ENCODE measurements at regions not wholly inside any gene's neighbourhood (a gene's known extent, or its start where the extent isn't known, plus 50 kb on each side); places are given as distances from the start of the nearest gene placed in this dataset.

GRCh38 chr3:72153477-72154314, 368.7 kb upstream of the PROK2 start:
- Histone ChIP-seq H3K27ac (no peak overlapping the region), H3K9me3 (no peaks in the 10 kb centered on the region), H3K4me1 (peaks cover 0 to 9% of the 10 kb centered on the region in 2 donors), H3K36me3 (no peaks in the 10 kb centered on the region), H3K27me3 (no peaks in the 10 kb centered on the region), H3K4me3 (peak overlapping the region in 1 of 4 donors; percentile 41)
- in situ Hi-C loops (cut with MboI; ENCODE audit: low sequenced_read_pairs in 4 of 4) (no loop called here), intact Hi-C loops (cut with DNase I; ENCODE audit: low total_unique reads) (no loop called here)
- DNase-seq (no peak), ATAC-seq (no peak)
- no peak for TF ChIP-seq POLR2A (IDR thresholded peaks at IDR 0.05)
- no peak for TF ChIP-seq CTCF (IDR thresholded peaks at IDR 0.05 in 4 of 5, conservative IDR thresholded peaks at IDR 0.05 in 1 of 5)

- no peak for TF ChIP-seq CTCF (IDR thresholded peaks at IDR 0.05 in 4 of 5, conservative IDR thresholded peaks at IDR 0.05 in 1 of 5)
- TF ChIP-seq POLR2A (IDR thresholded peaks at IDR 0.05), result no peak
- peak overlapping the region; percentile 2 to 27 (median 10) for H3K27ac ChIP-seq
- peak; percentile 32 to 61 for DNase-seq
- peak overlapping the region; percentile 31 to 48 (median 41) for H3K4me3 ChIP-seq
- in situ Hi-C loops (cut with MboI; ENCODE audit: low sequenced_read_pairs in 4 of 4) (no loop called here), intact Hi-C loops (cut with DNase I; ENCODE audit: low total_unique reads) (no loop called here)
- H3K4me1 ChIP-seq, result peaks cover 0 to 9% of the 10 kb centered on the region in 2 donors
- ATAC-seq, result peak; percentile 60 to 68
- no peaks in the 10 kb centered on the region for H3K27me3 ChIP-seq
- no peaks in the 10 kb centered on the region for H3K9me3 ChIP-seq
- no peaks in the 10 kb centered on the region for H3K36me3 ChIP-seq
These were observed 367.9 kb upstream of the PROK2 start for GRCh38 chr3:72152551-72153476.

- H3K27ac ChIP-seq, result no peak overlapping the region
- no peak for TF ChIP-seq CTCF (IDR thresholded peaks at IDR 0.05 in 4 of 5, conservative IDR thresholded peaks at IDR 0.05 in 1 of 5)
- no peak for TF ChIP-seq POLR2A (IDR thresholded peaks at IDR 0.05)
- ATAC-seq (no peak), DNase-seq (no peak)
- H3K36me3 ChIP-seq, result no peaks in the 10 kb centered on the region
- H3K4me1 ChIP-seq, result peaks cover 0 to 9% of the 10 kb centered on the region in 2 donors
- in situ Hi-C loops (cut with MboI; ENCODE audit: low sequenced_read_pairs in 4 of 4) (no loop called here), intact Hi-C loops (cut with DNase I; ENCODE audit: low total_unique reads) (no loop called here)
- no peaks in the 10 kb centered on the region for H3K9me3 ChIP-seq
- H3K27me3 ChIP-seq, result no peaks in the 10 kb centered on the region
- no peak overlapping the region for H3K4me3 ChIP-seq
These were observed 366.7 kb upstream of the PROK2 start for GRCh38 chr3:72151465-72152238.

GRCh38 chr3:72150634-72151412, 365.9 kb upstream of the PROK2 start:
- Histone ChIP-seq H3K9me3 (no peaks in the 10 kb centered on the region), H3K27ac (no peak overlapping the region), H3K4me1 (peaks cover 0 to 9% of the 10 kb centered on the region in 2 donors), H3K27me3 (no peaks in the 10 kb centered on the region), H3K36me3 (no peaks in the 10 kb centered on the region), H3K4me3 (no peak overlapping the region)
- TF ChIP-seq POLR2A (IDR thresholded peaks at IDR 0.05) (no peak), CTCF (IDR thresholded peaks at IDR 0.05 in 4 of 5, conservative IDR thresholded peaks at IDR 0.05 in 1 of 5) (no peak)
- in situ Hi-C loops (cut with MboI; ENCODE audit: low sequenced_read_pairs in 4 of 4) (no loop called here), intact Hi-C loops (cut with DNase I; ENCODE audit: low total_unique reads) (no loop called here)
- ATAC-seq (no peak), DNase-seq (no peak)

All from gastrocnemius medialis (tissue), 4 donors.